ENCODE measurements at regions not wholly inside any gene's neighbourhood (a gene's known extent, or its start where the extent isn't known, plus 50 kb on each side); places are given as distances from the start of the nearest gene placed in this dataset.

- no peak for DNase-seq
- no peaks in the 10 kb centered on the region for H3K36me3 Mint-ChIP-seq
- H3K4me1 Mint-ChIP-seq: no peaks in the 10 kb centered on the region
- peaks cover 3% of the 10 kb centered on the region for H3K9me3 Mint-ChIP-seq
- H3K27ac Mint-ChIP-seq: no peak overlapping the region
- no peak overlapping the region for H3K4me3 Mint-ChIP-seq
- H3K27me3 Mint-ChIP-seq: peaks cover 6% of the 10 kb centered on the region
These were observed 243.6 kb downstream of the TTLL2 start for GRCh38 chr6:167568407-167569024.

GRCh38 chr6:167569041-167569805 is 244.3 kb downstream of the TTLL2 start:
- Mint-ChIP-seq H3K4me3 (no peak overlapping the region), H3K27me3 (peaks cover 5% of the 10 kb centered on the region), H3K9me3 (no peaks in the 10 kb centered on the region), H3K36me3 (no peaks in the 10 kb centered on the region), H3K4me1 (no peaks in the 10 kb centered on the region), H3K27ac (no peak overlapping the region)
- no peak for DNase-seq

GRCh38 chr6:167569879-167570278 is 245.0 kb downstream of the TTLL2 start:
- DNase-seq: no peak
- no peak overlapping the region for H3K27ac Mint-ChIP-seq
- no peaks in the 10 kb centered on the region for H3K4me1 Mint-ChIP-seq
- no peak overlapping the region for H3K4me3 Mint-ChIP-seq
- H3K27me3 Mint-ChIP-seq: no peaks in the 10 kb centered on the region
- no peaks in the 10 kb centered on the region for H3K9me3 Mint-ChIP-seq
- no peaks in the 10 kb centered on the region for H3K36me3 Mint-ChIP-seq

- Mint-ChIP-seq H3K27ac (no peak overlapping the region), H3K4me3 (no peak overlapping the region), H3K27me3 (no peaks in the 10 kb centered on the region), H3K4me1 (no peaks in the 10 kb centered on the region), H3K36me3 (no peaks in the 10 kb centered on the region), H3K9me3 (no peaks in the 10 kb centered on the region)
- no peak for DNase-seq
These were observed 245.8 kb downstream of the TTLL2 start for GRCh38 chr6:167570460-167571400.

DNA sequence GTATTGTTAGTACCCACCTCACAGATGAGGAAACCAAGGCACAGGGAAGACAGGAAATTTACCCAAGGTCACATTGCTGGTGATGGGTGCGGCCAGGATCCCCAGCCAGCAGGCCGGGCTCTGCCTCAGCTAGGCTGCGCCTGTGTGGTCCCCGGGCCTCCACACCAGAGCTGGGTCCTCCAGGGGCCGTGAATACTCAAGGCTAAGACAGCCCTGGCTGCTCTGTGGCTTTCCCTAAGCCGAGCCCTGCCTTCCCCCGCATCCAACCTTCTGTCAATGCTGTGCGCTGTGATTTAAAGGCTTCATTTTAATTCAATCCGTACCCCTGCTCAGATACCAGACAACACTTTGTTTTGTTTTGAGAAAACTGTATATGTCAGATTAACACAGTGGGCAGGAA is 246.7 kb downstream of the TTLL2 start:
- Mint-ChIP-seq H3K4me3 (no peak overlapping the region), H3K27ac (no peak overlapping the region), H3K36me3 (no peaks in the 10 kb centered on the region), H3K9me3 (no peaks in the 10 kb centered on the region), H3K4me1 (no peaks in the 10 kb centered on the region), H3K27me3 (peaks cover 4% of the 10 kb centered on the region)
- no peak for DNase-seq

- Mint-ChIP-seq H3K4me1 (no peaks in the 10 kb centered on the region), H3K36me3 (no peaks in the 10 kb centered on the region), H3K9me3 (no peaks in the 10 kb centered on the region), H3K27ac (no peak overlapping the region), H3K27me3 (peaks cover 4% of the 10 kb centered on the region), H3K4me3 (no peak overlapping the region)
- no peak for DNase-seq
These were observed 247.2 kb downstream of the TTLL2 start for GRCh38 chr6:167572106-167572505.

GRCh38 chr6:167572841-167573271 is 248.0 kb downstream of the TTLL2 start:
- no peak overlapping the region for H3K27ac Mint-ChIP-seq
- no peaks in the 10 kb centered on the region for H3K9me3 Mint-ChIP-seq
- H3K4me1 Mint-ChIP-seq: no peaks in the 10 kb centered on the region
- H3K36me3 Mint-ChIP-seq: no peaks in the 10 kb centered on the region
- no peak for DNase-seq
- H3K27me3 Mint-ChIP-seq: peaks cover 4% of the 10 kb centered on the region
- H3K4me3 Mint-ChIP-seq: no peak overlapping the region

DNA sequence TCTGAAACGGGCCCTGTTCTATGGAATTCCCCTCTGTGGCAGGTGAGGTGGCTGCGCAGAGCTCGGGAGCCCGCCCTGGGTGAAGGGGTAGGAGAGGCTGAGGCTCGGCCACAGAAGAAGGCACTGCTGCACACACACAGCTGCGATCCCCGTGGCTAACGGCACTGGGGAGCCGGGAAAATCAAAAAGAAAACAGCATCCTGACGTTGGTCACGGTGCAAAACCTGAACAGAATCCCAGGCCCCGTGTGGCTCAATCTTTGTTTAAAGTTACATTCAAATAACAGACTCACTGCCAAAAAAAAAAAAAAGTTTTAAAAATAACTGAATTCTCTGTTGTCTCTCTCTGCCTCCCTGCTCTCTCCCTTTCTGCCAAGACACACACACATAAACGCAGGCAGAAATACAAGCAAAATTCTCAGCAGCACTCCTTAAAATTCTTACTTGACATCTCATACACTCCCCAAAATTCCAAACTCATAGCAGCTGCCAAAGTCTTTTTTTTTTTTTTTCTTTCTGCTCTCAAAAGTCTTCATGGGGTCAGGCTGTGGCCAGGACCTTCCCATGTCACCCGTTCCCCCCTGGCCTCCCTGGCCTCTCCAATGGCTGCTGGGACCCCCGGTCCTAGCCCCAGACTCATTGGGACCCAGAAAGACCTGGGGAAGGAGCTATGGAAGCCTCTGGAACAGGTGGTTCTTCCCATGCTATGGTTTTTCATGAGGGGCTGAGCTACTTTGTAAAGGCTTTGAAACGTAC is 248.8 kb downstream of the TTLL2 start:
- H3K4me3 Mint-ChIP-seq: no peak overlapping the region
- no peak overlapping the region for H3K27ac Mint-ChIP-seq
- no peaks in the 10 kb centered on the region for H3K9me3 Mint-ChIP-seq
- peaks cover 4% of the 10 kb centered on the region for H3K27me3 Mint-ChIP-seq
- no peaks in the 10 kb centered on the region for H3K36me3 Mint-ChIP-seq
- DNase-seq: no peak
- no peaks in the 10 kb centered on the region for H3K4me1 Mint-ChIP-seq

- Mint-ChIP-seq H3K27ac (no peak overlapping the region), H3K9me3 (no peaks in the 10 kb centered on the region)
These were observed 249.7 kb downstream of the TTLL2 start for GRCh38 chr6:167574431-167575151.

GRCh38 chr6:167575158-167575696 is 250.3 kb downstream of the TTLL2 start:
- H3K4me3 Mint-ChIP-seq: no peak overlapping the region
- H3K36me3 Mint-ChIP-seq: no peaks in the 10 kb centered on the region
- no peaks in the 10 kb centered on the region for H3K4me1 Mint-ChIP-seq
- peaks cover 10% of the 10 kb centered on the region for H3K27me3 Mint-ChIP-seq
- H3K9me3 Mint-ChIP-seq: no peaks in the 10 kb centered on the region
- no peak overlapping the region for H3K27ac Mint-ChIP-seq
- no peak for DNase-seq

More at GRCh38 chr6:167574431-167575151, 249.7 kb downstream of the TTLL2 start:
- DNase-seq: no peak
- peaks cover 6% of the 10 kb centered on the region for H3K27me3 Mint-ChIP-seq
- H3K4me1 Mint-ChIP-seq: no peaks in the 10 kb centered on the region
- no peaks in the 10 kb centered on the region for H3K36me3 Mint-ChIP-seq
- H3K4me3 Mint-ChIP-seq: no peak overlapping the region

DNA sequence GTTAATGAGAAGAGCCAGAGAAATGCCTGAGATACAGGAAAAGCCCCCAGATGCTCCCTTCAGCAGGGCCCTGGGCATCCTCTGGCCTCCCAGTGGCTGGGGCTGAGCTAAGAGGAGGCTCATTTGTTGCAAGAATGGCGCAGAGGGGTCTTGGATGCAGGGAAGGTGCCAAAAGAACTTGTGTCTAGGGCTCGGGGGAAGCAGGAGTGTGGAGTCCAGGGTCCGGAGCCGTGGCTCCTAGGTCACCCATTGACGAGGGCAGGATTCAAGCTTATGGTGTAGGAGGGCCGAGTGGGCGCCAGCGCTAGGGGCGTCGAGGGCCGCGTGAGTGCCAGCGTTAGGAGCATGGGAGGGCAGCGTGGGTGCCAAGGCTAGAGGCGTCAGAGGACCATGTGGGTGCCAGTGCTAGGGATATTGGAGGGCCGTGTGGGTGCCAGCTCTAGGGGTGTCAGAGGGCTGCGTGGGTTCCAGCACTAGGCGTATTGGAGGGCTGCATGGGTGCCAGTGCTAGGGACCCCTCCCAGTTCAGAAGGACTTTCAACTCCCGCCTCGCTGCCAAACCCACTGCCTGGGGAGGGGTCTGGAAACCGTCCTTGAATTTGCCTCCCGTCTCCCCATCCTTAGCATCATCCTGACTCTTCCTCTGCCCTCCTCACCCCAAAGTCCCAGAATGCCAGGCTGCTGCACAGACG is 250.5 kb upstream of the AFDN start:
- H3K27ac Mint-ChIP-seq: no peak overlapping the region
- no peak for DNase-seq
- H3K36me3 Mint-ChIP-seq: no peaks in the 10 kb centered on the region
- H3K9me3 Mint-ChIP-seq: no peaks in the 10 kb centered on the region
- H3K27me3 Mint-ChIP-seq: peaks cover 11% of the 10 kb centered on the region
- no peak overlapping the region for H3K4me3 Mint-ChIP-seq
- H3K4me1 Mint-ChIP-seq: no peaks in the 10 kb centered on the region

DNA sequence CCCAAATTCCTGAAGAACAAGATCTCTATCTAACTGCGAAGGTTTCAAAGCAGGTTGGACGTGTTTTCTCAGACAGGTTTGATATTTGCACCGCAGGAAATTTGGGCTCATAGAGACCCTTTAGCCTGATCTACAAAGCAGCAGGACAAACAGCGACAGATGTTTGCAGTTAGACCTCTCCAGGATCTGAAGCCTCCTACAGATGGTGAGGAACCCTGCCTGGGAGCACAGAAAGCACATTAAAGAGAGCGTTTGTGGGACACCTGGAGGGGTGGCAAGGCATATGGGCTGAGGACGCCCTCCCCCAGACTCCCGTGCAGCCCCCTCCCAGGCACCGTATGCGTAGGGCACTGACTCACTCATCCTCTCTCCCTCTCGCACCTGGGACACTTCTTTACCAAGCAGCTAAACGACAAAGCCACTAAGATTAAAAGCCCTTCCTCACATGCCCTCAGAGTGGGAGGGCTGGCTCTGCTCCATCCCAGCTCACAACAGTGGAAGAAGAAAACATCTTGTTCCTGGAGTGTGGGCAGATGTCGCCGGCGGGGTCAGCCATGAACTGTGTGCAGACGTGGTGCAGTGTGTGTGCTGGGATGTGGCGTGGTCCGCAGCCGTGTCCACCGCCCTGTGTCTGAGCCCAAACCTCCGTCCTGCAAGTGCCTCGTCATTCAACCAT is 249.7 kb upstream of the AFDN start:
- no peaks in the 10 kb centered on the region for H3K9me3 Mint-ChIP-seq
- no peak overlapping the region for H3K27ac Mint-ChIP-seq
- no peaks in the 10 kb centered on the region for H3K4me1 Mint-ChIP-seq
- no peak for DNase-seq
- H3K36me3 Mint-ChIP-seq: no peaks in the 10 kb centered on the region
- H3K27me3 Mint-ChIP-seq: peaks cover 11% of the 10 kb centered on the region
- no peak overlapping the region for H3K4me3 Mint-ChIP-seq

DNA sequence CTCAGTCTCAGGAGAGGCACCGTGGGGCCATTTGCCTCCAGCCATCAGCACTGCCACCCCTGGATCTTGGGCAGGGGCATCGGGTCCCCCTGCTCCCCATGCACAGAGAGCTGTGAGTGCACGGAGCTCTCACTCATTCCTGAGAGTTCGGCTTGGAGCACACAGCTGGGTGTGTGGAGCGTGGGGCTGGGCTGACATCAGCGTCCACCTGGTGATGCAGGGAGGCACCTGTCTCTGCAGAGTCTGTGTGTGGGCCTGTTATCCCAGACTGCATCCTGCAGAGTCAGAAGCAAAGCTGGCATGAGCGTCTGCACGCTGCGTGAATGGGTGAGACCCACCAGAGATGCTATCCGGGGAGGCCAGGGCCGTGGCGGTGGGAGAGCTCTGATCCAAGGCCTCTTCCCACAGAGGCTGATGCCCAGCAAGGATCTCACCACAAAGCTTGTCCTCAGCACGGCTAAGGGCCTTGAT is 248.8 kb upstream of the AFDN start:
- Mint-ChIP-seq H3K36me3 (peaks cover under 1% of the 10 kb centered on the region), H3K4me1 (no peaks in the 10 kb centered on the region), H3K9me3 (peaks cover 6% of the 10 kb centered on the region), H3K27ac (no peak overlapping the region), H3K4me3 (no peak overlapping the region), H3K27me3 (peaks cover 14% of the 10 kb centered on the region)
- DNase-seq: no peak
